Suprapubic skin (tissue), 4 donors: ENCODE measurements at regions not wholly inside any gene's neighbourhood (a gene's known extent, or its start where the extent isn't known, plus 50 kb on each side); places are given as distances from the start of the nearest gene placed in this dataset.

Source experiments
- DNase-seq, 2 donors: peaks; one replicate each; pipeline ENCODE4 v3.0.0-alpha.2; 2019; ENCODE audit warnings: low spot score in 2 of 2
- H3K27ac ChIP-seq: fragments of 200-600 bp; sonication (generic); one replicate; pipeline ENCODE4 v1.5.1; 2019
- H3K27me3 ChIP-seq: fragments of 200-600 bp; sonication (generic); one replicate; pipeline ENCODE4 v1.5.1; 2019
- H3K36me3 ChIP-seq: fragments of 200-600 bp; sonication (generic); one replicate; pipeline ENCODE4 v1.5.1; 2019
- H3K4me1 ChIP-seq: fragments of 200-600 bp; sonication (generic); one replicate; pipeline ENCODE4 v1.5.1; 2019
- H3K4me3 ChIP-seq: fragments of 200-600 bp; sonication (generic); one replicate; pipeline ENCODE4 v1.5.1; 2019; ENCODE audit warnings: mild to moderate bottlenecking
- H3K9me3 ChIP-seq: fragments of 200-600 bp; sonication (generic); one replicate; pipeline ENCODE4 v1.5.1; 2019
- CTCF ChIP-seq, 2 donors: fragments of 200-600 bp in 1 of 2; fragments of 450-650 bp in 1 of 2; sonication (generic) in 1 of 2; IDR thresholded peaks; one replicate each; pipeline ENCODE4 v1.5.1; 2016 to 2019; ENCODE audit warnings: antibody characterized with exemption in 2 of 2, mild to moderate bottlenecking in 1 of 2, moderate library complexity in 1 of 2
- EP300 ChIP-seq: sonication (generic); formaldehyde crosslinking; IDR thresholded peaks from one replicate; pipeline ENCODE4 v1.6.1; 2017; ENCODE audit warnings: antibody characterized with exemption
- POLR2A ChIP-seq, 2 donors: fragments of 450-650 bp; IDR thresholded peaks; one replicate each; pipeline ENCODE4 v1.6.1; 2017; ENCODE audit warnings: antibody characterized with exemption in 2 of 2, mild to moderate bottlenecking in 2 of 2, moderate library complexity in 2 of 2
- POLR2AphosphoS5 ChIP-seq, 3 donors: sonication (generic); formaldehyde crosslinking; IDR thresholded peaks; one replicate each; pipeline ENCODE4 v1.6.1; 2017; ENCODE audit warnings: antibody characterized with exemption in 3 of 3
- WGBS: methylation state at CpG from one replicate; pipeline ENCODE4 v1.1.5; 2018; 5-methylcytosine and 5-hydroxymethylcytosine counted together

GRCh38 chr2:7777668-7778067, 860.5 kb downstream of the RNF144A start:
- 91% methylated on average over 3 of the region's 3 CpGs for whole genome bisulfite sequencing

GRCh38 chr2:7780321-7780720, 863.1 kb downstream of the RNF144A start:
- H3K4me3 ChIP-seq = no peak overlapping the region
- no peaks in the 10 kb centered on the region for H3K4me1 ChIP-seq
- H3K27me3 ChIP-seq = no peaks in the 10 kb centered on the region
- no peaks in the 10 kb centered on the region for H3K9me3 ChIP-seq
- no peaks in the 10 kb centered on the region for H3K36me3 ChIP-seq
- no peak overlapping the region for H3K27ac ChIP-seq
- no peak for DNase-seq
- TF ChIP-seq EP300 = no peak
- no peak for TF ChIP-seq POLR2A (IDR thresholded peaks at IDR 0.05)
- no peak for TF ChIP-seq POLR2AphosphoS5 (IDR thresholded peaks at IDR 0.05)
- no peak for TF ChIP-seq CTCF (IDR thresholded peaks at IDR 0.05)
- 79% methylated on average over 5 of the region's 5 CpGs for WGBS

More at GRCh38 chr2:7777668-7778067, 860.5 kb downstream of the RNF144A start:
- peaks cover 5% of the 10 kb centered on the region for H3K4me1 ChIP-seq
- no peak overlapping the region for H3K27ac ChIP-seq
- H3K9me3 ChIP-seq = no peaks in the 10 kb centered on the region
- TF ChIP-seq EP300 (no peak), POLR2A (IDR thresholded peaks at IDR 0.05) (no peak), CTCF (IDR thresholded peaks at IDR 0.05) (no peak), POLR2AphosphoS5 (IDR thresholded peaks at IDR 0.05) (no peak)
- H3K36me3 ChIP-seq = no peaks in the 10 kb centered on the region
- no peak overlapping the region for H3K4me3 ChIP-seq
- no peaks in the 10 kb centered on the region for H3K27me3 ChIP-seq
- no peak for DNase-seq

- TF ChIP-seq EP300 = no peak
- TF ChIP-seq POLR2AphosphoS5 (IDR thresholded peaks at IDR 0.05) = no peak
- TF ChIP-seq CTCF (IDR thresholded peaks at IDR 0.05) = no peak
- Histone ChIP-seq H3K27me3 (no peaks in the 10 kb centered on the region), H3K4me1 (no peaks in the 10 kb centered on the region), H3K36me3 (no peaks in the 10 kb centered on the region), H3K27ac (no peak overlapping the region), H3K4me3 (no peak overlapping the region), H3K9me3 (no peaks in the 10 kb centered on the region)
- 74% methylated on average over 4 of the region's 4 CpGs for WGBS
- DNase-seq = no peak
Observed at GRCh38 chr2:7785700-7786099, 868.5 kb downstream of the RNF144A start.

- Histone ChIP-seq H3K27ac (no peak overlapping the region), H3K36me3 (no peaks in the 10 kb centered on the region), H3K9me3 (no peaks in the 10 kb centered on the region), H3K4me1 (no peaks in the 10 kb centered on the region), H3K27me3 (no peaks in the 10 kb centered on the region), H3K4me3 (no peak overlapping the region)
- no peak for DNase-seq
- TF ChIP-seq POLR2AphosphoS5 (IDR thresholded peaks at IDR 0.05) = no peak
- TF ChIP-seq EP300 = no peak
- TF ChIP-seq POLR2A (IDR thresholded peaks at IDR 0.05) = no peak
- no peak for TF ChIP-seq CTCF (IDR thresholded peaks at IDR 0.05)
- 89% methylated on average over 8 of the region's 8 CpGs for WGBS
Observed at GRCh38 chr2:7788736-7789135, 871.5 kb downstream of the RNF144A start.

GRCh38 chr2:7792031-7792651, 874.9 kb downstream of the RNF144A start:
- no peak for DNase-seq
- 55% methylated on average over 7 of the region's 7 CpGs for WGBS
- Histone ChIP-seq H3K9me3 (no peaks in the 10 kb centered on the region), H3K27ac (no peak overlapping the region), H3K4me3 (no peak overlapping the region), H3K4me1 (peaks cover 2% of the 10 kb centered on the region), H3K36me3 (no peaks in the 10 kb centered on the region), H3K27me3 (no peaks in the 10 kb centered on the region)
- TF ChIP-seq CTCF (IDR thresholded peaks at IDR 0.05) = no peak
- no peak for TF ChIP-seq EP300
- TF ChIP-seq POLR2AphosphoS5 (IDR thresholded peaks at IDR 0.05) = no peak
